Type B pancreatic cell (in vitro differentiated cells): ENCODE measurements at regions not wholly inside any gene's neighbourhood (a gene's known extent, or its start where the extent isn't known, plus 50 kb on each side); places are given as distances from the start of the nearest gene placed in this dataset.
"Not testable (repeated sequence)": the region's sequence is repeated elsewhere in the genome, so short reads cannot be mapped to it uniquely, and the experiment has no call there.

Experiments
- DNase-seq: peaks from one replicate; pipeline ENCODE4 v3.0.0; 2021; ENCODE audit warnings: mixed read lengths; ENCODE audit not compliant: unreplicated experiment; ENCODE audit errors: extremely low spot score
- H3K27ac Mint-ChIP-seq: 2 replicates; pipeline ENCODE4 v1.8.0; 2021; ENCODE audit warnings: mild to moderate bottlenecking, mixed read lengths
- H3K27me3 Mint-ChIP-seq: 2 replicates; pipeline ENCODE4 v1.8.0; 2021; ENCODE audit warnings: mixed read lengths
- H3K36me3 Mint-ChIP-seq: 2 replicates; pipeline ENCODE4 v1.8.0; 2021; ENCODE audit warnings: mixed read lengths
- H3K4me1 Mint-ChIP-seq: one replicate; pipeline ENCODE4 v1.8.0; 2021; ENCODE audit warnings: mixed read lengths; ENCODE audit not compliant: unreplicated experiment
- H3K4me3 Mint-ChIP-seq: 2 replicates; pipeline ENCODE4 v1.8.0; 2021; ENCODE audit warnings: mild to moderate bottlenecking, mixed read lengths
- H3K9me3 Mint-ChIP-seq: 2 replicates; pipeline ENCODE4 v1.8.0; 2021; ENCODE audit warnings: mixed read lengths
- TF ChIP-seq, protein P1 (sequence below): fragments of 200-600 bp; sonication (generic); conservative IDR thresholded peaks from 2 replicates; pipeline ENCODE4 v1.5.0; 2021; ENCODE audit warnings: antibody characterized with exemption, mild to moderate bottlenecking

DNA sequence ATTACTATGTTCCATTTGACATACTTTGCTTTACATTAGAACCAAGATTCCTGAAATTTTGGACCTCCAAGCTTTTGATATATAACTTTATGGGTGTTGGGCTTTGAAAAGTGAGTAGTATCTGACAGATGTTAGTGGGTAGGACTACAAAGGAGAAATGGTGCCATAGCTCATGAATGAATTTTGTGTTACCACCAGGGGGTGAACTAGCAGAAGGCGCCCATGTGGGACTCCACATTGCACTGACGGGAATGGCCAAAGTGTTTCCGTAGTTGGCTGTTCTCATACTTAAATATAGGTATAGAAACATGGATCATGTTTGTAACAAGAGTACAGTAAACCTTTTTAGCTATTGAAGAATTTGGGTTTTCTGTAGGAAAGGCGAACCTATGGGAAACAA, 337.5 kb downstream of the FLRT2 start:
- TF ChIP-seq, protein P1, sequence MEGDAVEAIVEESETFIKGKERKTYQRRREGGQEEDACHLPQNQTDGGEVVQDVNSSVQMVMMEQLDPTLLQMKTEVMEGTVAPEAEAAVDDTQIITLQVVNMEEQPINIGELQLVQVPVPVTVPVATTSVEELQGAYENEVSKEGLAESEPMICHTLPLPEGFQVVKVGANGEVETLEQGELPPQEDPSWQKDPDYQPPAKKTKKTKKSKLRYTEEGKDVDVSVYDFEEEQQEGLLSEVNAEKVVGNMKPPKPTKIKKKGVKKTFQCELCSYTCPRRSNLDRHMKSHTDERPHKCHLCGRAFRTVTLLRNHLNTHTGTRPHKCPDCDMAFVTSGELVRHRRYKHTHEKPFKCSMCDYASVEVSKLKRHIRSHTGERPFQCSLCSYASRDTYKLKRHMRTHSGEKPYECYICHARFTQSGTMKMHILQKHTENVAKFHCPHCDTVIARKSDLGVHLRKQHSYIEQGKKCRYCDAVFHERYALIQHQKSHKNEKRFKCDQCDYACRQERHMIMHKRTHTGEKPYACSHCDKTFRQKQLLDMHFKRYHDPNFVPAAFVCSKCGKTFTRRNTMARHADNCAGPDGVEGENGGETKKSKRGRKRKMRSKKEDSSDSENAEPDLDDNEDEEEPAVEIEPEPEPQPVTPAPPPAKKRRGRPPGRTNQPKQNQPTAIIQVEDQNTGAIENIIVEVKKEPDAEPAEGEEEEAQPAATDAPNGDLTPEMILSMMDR = peak; percentile 26
- Mint-ChIP-seq H3K27ac (no peak overlapping the region), H3K36me3 (no peaks in the 10 kb centered on the region), H3K27me3 (no peaks in the 10 kb centered on the region), H3K4me3 (no peak overlapping the region), H3K4me1 (no peaks in the 10 kb centered on the region), H3K9me3 (peaks cover 3% of the 10 kb centered on the region)
- DNase-seq = no peak

DNA sequence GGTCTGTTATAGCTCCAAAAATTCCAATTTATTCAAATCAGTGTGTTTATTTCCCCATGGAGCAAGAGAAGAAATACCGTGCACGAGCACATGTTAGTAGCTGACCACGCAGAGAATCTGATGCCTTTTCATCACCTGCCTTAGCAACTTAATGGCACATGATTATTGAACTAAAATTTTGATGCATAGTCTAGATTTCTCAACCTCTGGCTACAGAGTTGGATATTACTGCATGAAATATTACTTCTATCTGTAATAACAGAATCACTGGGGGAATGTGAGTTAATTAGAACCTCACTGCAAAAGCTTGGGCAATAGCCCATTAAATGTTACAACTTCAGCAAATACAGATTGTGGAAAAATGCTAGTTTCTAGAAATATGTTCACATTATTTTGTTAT, 335.8 kb downstream of the FLRT2 start:
- Mint-ChIP-seq H3K27ac (no peak overlapping the region), H3K27me3 (no peaks in the 10 kb centered on the region), H3K4me3 (no peak overlapping the region), H3K4me1 (no peaks in the 10 kb centered on the region), H3K36me3 (no peaks in the 10 kb centered on the region), H3K9me3 (peaks cover 3% of the 10 kb centered on the region)
- TF ChIP-seq, protein P1 = no peak
- DNase-seq = no peak

DNA sequence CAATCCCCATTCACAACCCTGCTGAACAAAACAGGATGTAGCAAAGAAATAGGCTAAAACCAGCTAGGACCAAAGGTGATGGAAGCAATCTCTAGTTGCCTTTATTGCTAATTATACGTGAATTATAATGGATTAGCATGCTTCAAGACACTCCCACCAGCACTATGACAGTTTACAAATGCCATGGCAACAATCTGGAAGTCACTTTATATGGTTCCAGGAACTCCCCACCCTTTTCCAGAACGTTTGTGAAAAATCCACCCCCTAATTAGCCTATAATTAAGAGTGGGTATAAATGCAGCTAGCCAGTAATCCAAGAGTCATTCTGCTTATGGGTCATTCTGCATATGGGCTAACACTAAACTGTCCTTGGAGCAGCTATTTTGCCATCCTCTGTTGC, 328.7 kb downstream of the FLRT2 start:
- Mint-ChIP-seq H3K9me3 (no peaks in the 10 kb centered on the region), H3K4me3 (no peak overlapping the region), H3K27ac (no peak overlapping the region), H3K27me3 (no peaks in the 10 kb centered on the region), H3K36me3 (no peaks in the 10 kb centered on the region), H3K4me1 (peaks cover 4% of the 10 kb centered on the region)
- TF ChIP-seq, protein P1 = no peak
- DNase-seq = no peak

DNA sequence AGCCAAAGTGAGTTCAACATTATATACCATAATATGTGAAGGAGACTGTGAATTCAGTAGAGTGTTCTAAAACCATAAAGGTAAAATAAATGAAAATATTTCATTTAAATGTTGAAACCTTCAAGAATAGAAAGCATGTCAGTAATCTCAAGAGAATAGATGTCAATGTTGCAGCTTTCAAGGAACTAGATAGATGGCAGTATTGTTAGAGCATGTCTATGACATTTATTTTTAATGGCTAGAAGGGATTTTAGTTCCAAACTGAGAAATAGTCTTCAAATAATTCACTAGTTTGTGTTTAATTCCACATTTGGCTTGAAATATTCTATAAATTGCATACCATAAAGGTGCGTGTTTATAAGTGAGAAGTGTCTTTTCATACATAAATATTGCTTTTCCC, 326.5 kb downstream of the FLRT2 start:
- Mint-ChIP-seq H3K27ac (no peak overlapping the region), H3K27me3 (no peaks in the 10 kb centered on the region), H3K36me3 (no peaks in the 10 kb centered on the region), H3K9me3 (no peaks in the 10 kb centered on the region), H3K4me3 (no peak overlapping the region), H3K4me1 (peaks cover 4% of the 10 kb centered on the region)
- TF ChIP-seq, protein P1 = peak; percentile 20
- no peak for DNase-seq

DNA sequence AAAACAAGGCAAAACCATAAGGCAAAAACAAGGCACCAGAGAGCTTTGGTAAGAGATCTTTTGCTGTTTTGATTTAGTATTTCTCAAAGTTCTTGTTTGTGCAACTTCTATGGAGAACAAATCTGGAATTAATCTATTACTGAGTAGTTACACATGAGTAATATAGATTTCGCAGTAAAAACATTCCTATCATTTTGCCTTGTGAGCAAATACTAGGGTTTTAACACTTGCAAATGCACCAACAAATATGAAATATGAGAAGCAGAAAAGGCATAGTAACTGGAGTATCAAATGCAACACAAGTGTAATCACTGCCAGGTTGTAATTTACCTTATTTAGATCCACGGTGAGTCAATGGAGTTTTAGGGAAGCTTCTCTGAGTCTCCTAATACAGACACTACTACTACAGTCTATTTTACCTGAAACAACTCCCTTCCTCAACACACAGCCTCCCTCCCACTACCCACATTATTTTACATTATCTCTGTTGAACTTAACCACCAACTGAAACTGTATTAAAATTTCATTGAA, 324.1 kb downstream of the FLRT2 start:
- no peak overlapping the region for H3K27ac Mint-ChIP-seq
- DNase-seq = no peak
- no peaks in the 10 kb centered on the region for H3K9me3 Mint-ChIP-seq
- H3K36me3 Mint-ChIP-seq = no peaks in the 10 kb centered on the region
- H3K27me3 Mint-ChIP-seq = no peaks in the 10 kb centered on the region
- TF ChIP-seq, protein P1 = no peak
- H3K4me3 Mint-ChIP-seq = no peak overlapping the region
- H3K4me1 Mint-ChIP-seq = peaks cover 4% of the 10 kb centered on the region

DNA sequence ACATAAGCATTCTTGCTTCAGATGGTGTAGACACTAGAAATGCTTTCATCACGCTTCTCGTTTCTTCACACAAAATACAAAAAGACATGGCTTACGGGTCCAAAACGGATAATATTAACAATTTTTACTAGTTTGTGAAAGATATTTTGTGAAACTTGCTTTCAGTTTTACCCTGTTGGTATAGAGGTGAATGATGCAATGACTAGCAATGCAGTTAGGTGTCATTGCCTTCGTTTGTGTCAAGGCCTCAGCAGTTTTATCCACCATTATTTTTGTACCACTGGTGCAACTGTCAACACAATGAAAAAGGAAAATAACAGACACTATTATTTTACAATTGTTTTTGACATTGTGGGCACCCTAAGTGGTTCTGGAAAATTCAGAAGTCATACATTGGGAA, 323.0 kb downstream of the FLRT2 start:
- H3K27me3 Mint-ChIP-seq = no peaks in the 10 kb centered on the region
- H3K4me3 Mint-ChIP-seq = no peak overlapping the region
- H3K4me1 Mint-ChIP-seq = peaks cover 4% of the 10 kb centered on the region
- no peak for DNase-seq
- TF ChIP-seq, protein P1 = no peak
- no peak overlapping the region for H3K27ac Mint-ChIP-seq
- no peaks in the 10 kb centered on the region for H3K36me3 Mint-ChIP-seq
- H3K9me3 Mint-ChIP-seq = no peaks in the 10 kb centered on the region

DNA sequence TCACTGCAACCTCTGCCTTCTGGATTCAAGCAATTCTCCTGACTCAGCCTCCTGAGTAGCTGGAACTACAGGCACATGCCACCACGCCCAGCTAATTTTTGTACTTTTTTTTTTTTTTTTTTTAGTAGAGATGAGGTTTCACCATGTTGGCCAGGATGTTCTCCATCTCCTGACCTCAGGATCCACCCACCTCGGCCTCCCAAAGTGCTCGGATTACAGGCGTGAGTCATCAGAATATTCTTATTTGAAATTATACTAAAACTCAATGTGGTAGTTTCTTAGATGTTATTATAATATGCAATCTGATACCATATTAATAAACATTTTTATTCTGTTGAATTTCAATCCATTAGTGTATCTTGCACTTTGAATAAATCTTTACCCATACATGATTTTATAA, 322.2 kb downstream of the FLRT2 start:
- not testable (repeated sequence) for H3K27ac Mint-ChIP-seq, DNase-seq, H3K4me1 Mint-ChIP-seq, H3K36me3 Mint-ChIP-seq, H3K9me3 Mint-ChIP-seq, H3K27me3 Mint-ChIP-seq, H3K4me3 Mint-ChIP-seq

DNA sequence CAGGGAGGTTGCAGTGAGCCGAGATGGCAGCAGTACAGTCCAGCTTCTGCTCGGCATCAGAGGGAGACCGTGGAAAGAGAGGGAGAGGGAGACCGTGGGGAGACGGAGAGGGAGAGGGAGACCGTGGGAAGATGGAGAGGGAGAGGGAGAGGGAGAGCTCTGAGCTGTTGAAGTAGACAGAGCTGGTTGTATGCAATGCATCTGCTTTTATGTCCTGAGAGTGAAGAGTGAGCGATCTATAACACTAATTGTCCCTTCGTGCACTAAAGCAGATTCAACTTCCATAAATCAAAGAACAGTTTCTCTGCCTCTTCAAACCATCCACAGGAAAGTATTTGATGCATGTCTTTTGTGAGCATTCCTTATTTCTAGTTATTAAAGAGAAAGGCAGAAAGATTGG, 300.6 kb downstream of the FLRT2 start:
- not testable (repeated sequence) for H3K4me1 Mint-ChIP-seq, H3K4me3 Mint-ChIP-seq, H3K27ac Mint-ChIP-seq, H3K36me3 Mint-ChIP-seq, H3K27me3 Mint-ChIP-seq, H3K9me3 Mint-ChIP-seq, DNase-seq
